Testis (tissue), 2 donors: ENCODE measurements at regions not wholly inside any gene's neighbourhood (a gene's known extent, or its start where the extent isn't known, plus 50 kb on each side); places are given as distances from the start of the nearest gene placed in this dataset.

ENCODE experiments used
- CTCF ChIP-seq, 3 experiments: fragments of 450-650 bp in 2 of 3; fragments of 200-600 bp in 1 of 3; sonication (generic) in 1 of 3; IDR thresholded peaks; one replicate each; pipeline ENCODE4 v1.5.1; 2016 to 2019; ENCODE audit warnings: antibody characterized with exemption in 3 of 3, mild to moderate bottlenecking in 2 of 3, moderate library complexity in 1 of 3
- POLR2A ChIP-seq: fragments of 450-650 bp; IDR thresholded peaks from one replicate; pipeline ENCODE4 v1.6.1; 2017; ENCODE audit warnings: antibody characterized with exemption, mild to moderate bottlenecking, moderate library complexity

- no peak for TF ChIP-seq CTCF (IDR thresholded peaks at IDR 0.05)
- TF ChIP-seq POLR2A, result no peak
Observed at GRCh38 chr18:29457316-29457889, 1280.5 kb upstream of the CDH2 start.
